SU-DHL-6 (cell line): ENCODE measurements at regions not wholly inside any gene's neighbourhood (a gene's known extent, or its start where the extent isn't known, plus 50 kb on each side); places are given as distances from the start of the nearest gene placed in this dataset.

ENCODE experiments used
- EZH2phosphoT487 ChIP-seq: fragments of 200-600 bp; sonication (generic), shearing (Covaris generic); conservative IDR thresholded peaks from 2 replicates; pipeline ENCODE4 v1.6.1; 2018; ENCODE audit warnings: mild to moderate bottlenecking, antibody characterized with exemption, low read length, moderate library complexity, mixed read lengths
- TF ChIP-seq, protein P1 (sequence below): fragments of 200-600 bp; sonication (generic); IDR thresholded peaks from one replicate; pipeline ENCODE4 v1.5.1; 2017; ENCODE audit warnings: antibody characterized with exemption, mild to moderate bottlenecking, low read length, moderate library complexity; ENCODE audit not compliant: insufficient read depth, poor library complexity, severe bottlenecking

DNA sequence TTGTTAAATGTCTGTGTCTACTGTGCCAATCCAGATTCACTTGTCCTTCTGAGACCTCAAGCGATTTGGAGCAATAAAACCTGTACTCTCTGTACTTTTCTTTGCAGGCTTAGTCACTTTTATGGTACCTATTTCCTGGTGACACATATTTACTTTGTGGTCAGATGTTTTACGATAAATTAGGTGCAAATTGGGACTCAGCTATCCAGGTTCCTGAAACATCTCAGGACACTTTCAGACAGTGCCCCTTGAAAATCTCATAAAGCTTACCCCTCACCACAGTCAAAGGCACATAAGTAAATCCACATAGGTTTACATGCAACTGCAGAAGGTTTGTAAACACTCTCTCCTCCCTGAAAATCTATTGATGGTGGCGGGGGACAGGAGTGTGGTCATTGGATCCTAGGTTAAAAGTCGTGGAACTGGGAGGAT lies 438.8 kb downstream of the EFNB2 start:
- TF ChIP-seq, protein P1, sequence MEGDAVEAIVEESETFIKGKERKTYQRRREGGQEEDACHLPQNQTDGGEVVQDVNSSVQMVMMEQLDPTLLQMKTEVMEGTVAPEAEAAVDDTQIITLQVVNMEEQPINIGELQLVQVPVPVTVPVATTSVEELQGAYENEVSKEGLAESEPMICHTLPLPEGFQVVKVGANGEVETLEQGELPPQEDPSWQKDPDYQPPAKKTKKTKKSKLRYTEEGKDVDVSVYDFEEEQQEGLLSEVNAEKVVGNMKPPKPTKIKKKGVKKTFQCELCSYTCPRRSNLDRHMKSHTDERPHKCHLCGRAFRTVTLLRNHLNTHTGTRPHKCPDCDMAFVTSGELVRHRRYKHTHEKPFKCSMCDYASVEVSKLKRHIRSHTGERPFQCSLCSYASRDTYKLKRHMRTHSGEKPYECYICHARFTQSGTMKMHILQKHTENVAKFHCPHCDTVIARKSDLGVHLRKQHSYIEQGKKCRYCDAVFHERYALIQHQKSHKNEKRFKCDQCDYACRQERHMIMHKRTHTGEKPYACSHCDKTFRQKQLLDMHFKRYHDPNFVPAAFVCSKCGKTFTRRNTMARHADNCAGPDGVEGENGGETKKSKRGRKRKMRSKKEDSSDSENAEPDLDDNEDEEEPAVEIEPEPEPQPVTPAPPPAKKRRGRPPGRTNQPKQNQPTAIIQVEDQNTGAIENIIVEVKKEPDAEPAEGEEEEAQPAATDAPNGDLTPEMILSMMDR: no peak
- TF ChIP-seq EZH2phosphoT487: no peak
